GM12872 (cell line): ENCODE measurements at regions not wholly inside any gene's neighbourhood (a gene's known extent, or its start where the extent isn't known, plus 50 kb on each side); places are given as distances from the start of the nearest gene placed in this dataset.

Experiments used
- CTCF ChIP-seq: IDR thresholded peaks from 3 replicates; pipeline ENCODE4 v1.5.1; 2011; ENCODE audit warnings: low read depth, mild to moderate bottlenecking, low read length, moderate library complexity; ENCODE audit not compliant: insufficient read depth

GRCh38 chr16:86939609-86940008, 361.3 kb downstream of the FOXL1 start:
- no peak for TF ChIP-seq CTCF

- TF ChIP-seq CTCF: no peak
These were observed 363.4 kb downstream of the FOXL1 start for GRCh38 chr16:86941731-86942130.

- no peak for TF ChIP-seq CTCF
These were observed 364.1 kb downstream of the FOXL1 start for GRCh38 chr16:86942151-86943051.

GRCh38 chr16:86945166-86945900, 367.0 kb downstream of the FOXL1 start:
- no peak for TF ChIP-seq CTCF

- no peak for TF ChIP-seq CTCF
These were observed 368.0 kb downstream of the FOXL1 start for GRCh38 chr16:86946396-86946795.

GRCh38 chr16:86946981-86947380, 368.6 kb downstream of the FOXL1 start:
- no peak for TF ChIP-seq CTCF

- TF ChIP-seq CTCF: no peak
These were observed 369.1 kb downstream of the C16orf95 start for GRCh38 chr16:86948046-86948445.
